GM23338 (cell line): ENCODE measurements at regions not wholly inside any gene's neighbourhood (a gene's known extent, or its start where the extent isn't known, plus 50 kb on each side); places are given as distances from the start of the nearest gene placed in this dataset.
A peak's percentile ranks its signal among the peaks of the same experiment; 100 is the strongest.

Experiments used
- ATAC-seq: fragments of 200-7000 bp; cut with Tn5 transposase; 3 replicates; pipeline ENCODE4 v1.9.1; 2020
- DNase-seq: peaks from one replicate; pipeline ENCODE4 v3.0.0-alpha.2; 2015; ENCODE audit warnings: low spot score
- H2AFZ ChIP-seq: fragments of 200-600 bp; sonication (generic); 2 replicates; pipeline ENCODE4 v1.8.0; 2016; ENCODE audit warnings: antibody characterized with exemption, mild to moderate bottlenecking, moderate library complexity
- H3F3A ChIP-seq: fragments of 200-600 bp; sonication (generic); replicated peaks from 2 replicates; pipeline ENCODE4 v1.8.0; 2017; ENCODE audit warnings: antibody characterized with exemption, mixed run types, low read depth
- H3K27ac ChIP-seq: fragments of 200-600 bp; sonication (generic); 2 replicates; pipeline ENCODE4 v1.6.1; 2016; ENCODE audit warnings: low read depth
- H3K27me3 ChIP-seq: fragments of 200-600 bp; sonication (generic); 2 replicates; pipeline ENCODE4 v1.8.0; 2016; ENCODE audit warnings: mild to moderate bottlenecking, mixed run types, moderate library complexity; ENCODE audit not compliant: insufficient read depth
- H3K36me3 ChIP-seq: fragments of 200-600 bp; sonication (generic); 2 replicates; pipeline ENCODE4 v1.8.0; 2016; ENCODE audit warnings: mild to moderate bottlenecking; ENCODE audit not compliant: insufficient read depth
- H3K4me1 ChIP-seq: fragments of 200-600 bp; sonication (generic); 2 replicates; pipeline ENCODE4 v1.8.0; 2016; ENCODE audit warnings: mild to moderate bottlenecking, moderate library complexity; ENCODE audit not compliant: insufficient read depth
- H3K4me2 ChIP-seq: fragments of 200-600 bp; sonication (generic); 2 replicates; pipeline ENCODE4 v1.7.1; 2017; ENCODE audit warnings: mixed run types
- H3K4me3 ChIP-seq: fragments of 200-600 bp; sonication (generic); 2 replicates; pipeline ENCODE4 v1.6.1; 2016; ENCODE audit warnings: mixed run types
- H3K79me2 ChIP-seq: fragments of 200-600 bp; sonication (generic); replicated peaks from 2 replicates; pipeline ENCODE4 v1.8.0; 2017; ENCODE audit warnings: mild to moderate bottlenecking; ENCODE audit not compliant: insufficient read depth
- H3K9me2 ChIP-seq: fragments of 200-600 bp; sonication (generic); 2 replicates; pipeline ENCODE4 v1.8.0; 2017; ENCODE audit not compliant: insufficient read depth
- H4K20me1 ChIP-seq: fragments of 200-600 bp; sonication (generic); replicated peaks from 2 replicates; pipeline ENCODE4 v1.8.0; 2017; ENCODE audit warnings: mild to moderate bottlenecking; ENCODE audit not compliant: insufficient read depth
- H3K27ac Mint-ChIP-seq: 2 replicates; pipeline ENCODE4 v1.8.0; 2020; ENCODE audit warnings: inconsistent platforms, mild to moderate bottlenecking, moderate library complexity, mixed read lengths
- H3K27me3 Mint-ChIP-seq: 3 replicates; pipeline ENCODE4 v1.8.0; 2022; ENCODE audit warnings: low read depth, mild to moderate bottlenecking, moderate library complexity, mixed read lengths, inconsistent platforms; ENCODE audit not compliant: insufficient read depth, poor library complexity
- H3K36me3 Mint-ChIP-seq: 3 replicates; pipeline ENCODE4 v1.8.0; 2021; ENCODE audit warnings: low read depth, mild to moderate bottlenecking, inconsistent platforms, moderate library complexity, mixed read lengths
- H3K4me1 Mint-ChIP-seq: 3 replicates; pipeline ENCODE4 v1.8.0; 2020; ENCODE audit warnings: mild to moderate bottlenecking, inconsistent platforms, mixed read lengths
- H3K4me3 Mint-ChIP-seq: 3 replicates; pipeline ENCODE4 v1.8.0; 2021; ENCODE audit warnings: moderate library complexity, mild to moderate bottlenecking, inconsistent platforms, mixed read lengths
- H3K9me3 Mint-ChIP-seq: 3 replicates; pipeline ENCODE4 v1.8.0; 2020; ENCODE audit warnings: moderate library complexity, mild to moderate bottlenecking, inconsistent platforms, mixed read lengths
- CREB1 ChIP-seq: fragments of 250-450 bp; sonication (Bioruptor Pico); IDR thresholded peaks from 2 replicates; pipeline ENCODE4 v1.5.0; 2020; ENCODE audit warnings: low read depth, mild to moderate bottlenecking, moderate library complexity
- CTCF ChIP-seq, 2 experiments: fragments of 200-600 bp in 1 of 2; sonication (generic) in 1 of 2; conservative IDR thresholded peaks; 2 replicates each; pipeline versions ENCODE4 v1.5.1 to v1.6.1; 2016 to 2017; ENCODE audit warnings: antibody characterized with exemption in 2 of 2, low read depth in 2 of 2, mild to moderate bottlenecking in 2 of 2, moderate library complexity in 1 of 2
- EZH2phosphoT487 ChIP-seq: fragments of 200-600 bp; sonication (generic); IDR thresholded peaks from one replicate; pipeline ENCODE4 v1.8.1; 2018; ENCODE audit warnings: antibody characterized with exemption; ENCODE audit not compliant: unreplicated experiment
- REST ChIP-seq: IDR thresholded peaks from one replicate; pipeline ENCODE4 v1.6.1; 2018; ENCODE audit warnings: antibody characterized with exemption; ENCODE audit not compliant: unreplicated experiment
- STAT1 ChIP-seq: IDR thresholded peaks from one replicate; pipeline ENCODE4 v1.6.1; 2016; ENCODE audit warnings: antibody characterized with exemption; ENCODE audit not compliant: unreplicated experiment
- ZNF331 ChIP-seq: fragments of 250-450 bp; sonication (Bioruptor Pico); IDR thresholded peaks from 2 replicates; pipeline ENCODE4 v1.5.0; 2020; ENCODE audit warnings: low read depth, mild to moderate bottlenecking, moderate library complexity
- ZNF462 ChIP-seq: fragments of 250-450 bp; sonication (Bioruptor Pico); IDR thresholded peaks from 2 replicates; pipeline ENCODE4 v1.5.0; 2020; ENCODE audit warnings: mild to moderate bottlenecking, moderate library complexity

- no peak for TF ChIP-seq ZNF462
- TF ChIP-seq REST, result no peak
- TF ChIP-seq CREB1 (CRISPR knock-in tag), result no peak
Observed at GRCh38 chr10:126842356-126842755, 62.9 kb upstream of the DOCK1 start (continued).

- H4K20me1 ChIP-seq, result no peaks in the 10 kb centered on the region
- H3K4me3 Mint-ChIP-seq, result no peak overlapping the region
- peaks cover 8% of the 10 kb centered on the region for H3K9me2 ChIP-seq
- no peaks in the 10 kb centered on the region for H3K36me3 Mint-ChIP-seq
- H3K27me3 Mint-ChIP-seq, result peaks cover 7% of the 10 kb centered on the region
- no peaks in the 10 kb centered on the region for H3K27me3 ChIP-seq
- peak; percentile 49 for ATAC-seq
- TF ChIP-seq STAT1 (no peak), ZNF331 (CRISPR knock-in tag) (no peak), CTCF (conservative IDR thresholded peaks at IDR 0.05; ENCODE audit: low read depth in 2 of 2) (no peak), EZH2phosphoT487 (no peak)
- H3K9me3 Mint-ChIP-seq, result 0 out of 3 replicates have a peak, but pooled peaks cover 3% of the 10 kb centered on the region
- H3K79me2 ChIP-seq, result no peaks in the 10 kb centered on the region
- H3K4me1 ChIP-seq, result peaks cover 20% of the 10 kb centered on the region
- H3K36me3 ChIP-seq, result no peaks in the 10 kb centered on the region
- no peak overlapping the region for H3K4me3 ChIP-seq
- peak overlapping the region; percentile 95 for H2AFZ ChIP-seq
- no peak overlapping the region for H3K27ac ChIP-seq
- H3K4me1 Mint-ChIP-seq, result peaks cover 38% of the 10 kb centered on the region
- H3K4me2 ChIP-seq, result no peak overlapping the region
- peak; percentile 65 for DNase-seq
- H3K27ac Mint-ChIP-seq, result no peak overlapping the region
- no peaks in the 10 kb centered on the region for H3F3A ChIP-seq
Observed at GRCh38 chr10:126842836-126843235, 62.4 kb upstream of the DOCK1 start.
